ENCODE measurements at regions not wholly inside any gene's neighbourhood (a gene's known extent, or its start where the extent isn't known, plus 50 kb on each side); places are given as distances from the start of the nearest gene placed in this dataset.

DNA sequence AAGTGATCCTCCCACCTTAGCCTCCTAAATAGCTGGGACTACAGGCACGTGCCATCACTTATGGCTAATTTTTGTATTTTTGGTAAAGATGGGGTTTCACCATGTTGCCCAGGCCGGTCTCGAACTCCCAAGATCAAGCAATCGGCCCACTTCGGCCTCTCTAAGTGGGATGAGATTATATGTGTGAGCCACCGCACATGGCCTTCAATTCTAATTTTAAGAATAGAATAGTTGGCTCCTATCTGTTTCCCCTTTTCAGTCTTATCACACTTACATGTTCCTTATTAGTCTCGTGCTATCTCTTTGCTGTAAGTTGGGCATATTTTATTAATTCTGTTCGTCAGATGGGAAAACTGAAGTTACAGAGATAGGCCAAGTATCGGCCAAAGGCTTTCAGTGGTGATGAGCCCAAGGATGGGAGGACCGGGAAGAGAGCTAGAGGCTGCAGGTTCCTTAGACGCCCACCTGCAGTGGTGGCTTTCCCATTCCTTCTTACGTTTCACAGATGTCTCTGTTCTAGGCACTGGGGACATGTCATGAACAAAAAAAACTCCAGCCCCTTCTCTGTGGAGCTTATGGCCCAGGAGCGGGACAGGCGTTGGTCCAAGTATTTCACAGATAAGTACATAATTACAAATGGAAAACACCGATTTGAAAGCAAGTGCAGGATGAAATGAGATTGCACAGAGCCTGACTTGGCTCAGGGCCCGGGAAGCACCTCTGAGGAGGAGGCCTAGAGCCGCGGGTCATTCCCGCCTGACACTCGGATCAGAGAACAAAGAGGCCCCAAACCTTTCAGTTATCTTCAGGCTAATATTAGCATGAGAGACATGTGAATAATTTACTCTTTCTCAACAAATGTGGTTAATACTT, 91.1 kb upstream of the KLF13 start:
- FAIRE-seq: peak; percentile 96
- TF ChIP-seq POLR2A (IDR thresholded peaks at IDR 0.05; ENCODE audit: low read depth, low read length): no peak
- TF ChIP-seq TAF1 (IDR thresholded peaks at IDR 0.05; ENCODE audit: borderline replicate concordance, low read depth, low read length): no peak
- TF ChIP-seq POLR2AphosphoS5 (IDR thresholded peaks at IDR 0.05; ENCODE audit: low read depth, low read length): no peak
- no peak for DNase-seq (ENCODE audit: insufficient read length)

DNA sequence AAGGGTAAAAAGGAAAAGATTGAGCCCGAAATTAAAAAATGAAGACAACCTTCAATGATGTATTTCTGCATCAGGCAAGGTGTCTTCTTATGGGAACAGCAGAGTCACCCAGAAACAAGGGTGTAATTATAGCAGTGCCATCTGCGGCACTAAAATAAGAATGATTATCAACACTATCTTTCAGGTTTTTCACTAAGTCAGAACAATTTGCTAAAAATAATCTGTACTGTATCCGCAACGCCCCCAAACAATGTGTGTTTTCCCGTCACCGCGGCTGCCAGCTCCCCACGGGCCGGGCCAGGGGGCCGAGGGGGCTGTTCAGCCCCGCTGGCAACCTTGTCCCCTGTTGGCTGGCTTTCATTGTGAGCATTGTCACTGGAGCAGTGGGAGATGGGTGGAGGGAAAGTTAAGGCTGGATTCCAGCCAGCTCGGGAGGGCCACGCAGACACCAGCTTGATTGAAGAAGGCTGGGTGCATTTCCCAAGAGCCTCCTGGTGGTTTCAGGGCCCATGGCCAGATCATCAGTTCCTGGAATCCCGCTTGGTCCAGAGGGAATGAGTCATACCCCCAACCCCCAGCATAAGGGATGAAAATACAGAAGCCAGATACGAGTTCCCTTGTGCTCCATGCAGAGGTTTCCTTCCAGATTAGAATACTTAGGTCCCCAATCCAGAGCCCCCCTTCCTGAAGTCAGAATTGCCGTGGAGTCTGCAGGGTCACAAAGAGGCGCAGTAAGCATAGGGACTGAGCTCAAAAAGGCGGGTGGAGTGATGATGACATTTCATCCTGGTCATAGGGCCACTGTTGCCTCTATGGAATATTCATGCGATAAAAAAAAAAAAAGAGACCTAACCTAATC, 90.2 kb upstream of the KLF13 start:
- no peak for TF ChIP-seq TAF1 (IDR thresholded peaks at IDR 0.05; ENCODE audit: borderline replicate concordance, low read depth, low read length)
- TF ChIP-seq POLR2AphosphoS5 (IDR thresholded peaks at IDR 0.05; ENCODE audit: low read depth, low read length): no peak
- no peak for TF ChIP-seq POLR2A (IDR thresholded peaks at IDR 0.05; ENCODE audit: low read depth, low read length)
- no peak for DNase-seq (ENCODE audit: insufficient read length)
- FAIRE-seq: no peak

DNA sequence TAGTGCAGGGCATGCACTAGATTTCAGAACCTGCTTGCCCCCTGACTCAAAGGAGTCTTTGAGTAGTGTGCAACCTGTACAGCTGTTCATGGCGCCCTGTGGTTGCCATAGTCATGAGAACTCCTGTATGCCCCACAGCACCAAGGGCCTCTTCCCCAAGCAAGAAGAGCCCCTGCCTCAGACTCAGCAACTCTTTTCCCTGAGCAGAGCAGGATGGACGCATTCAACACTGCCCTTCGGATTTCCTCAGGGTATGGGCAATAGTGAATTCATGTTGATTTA, 89.7 kb upstream of the KLF13 start:
- DNase-seq (ENCODE audit: insufficient read length) (no peak), FAIRE-seq (no peak)
- TF ChIP-seq POLR2AphosphoS5 (IDR thresholded peaks at IDR 0.05; ENCODE audit: low read depth, low read length) (no peak), POLR2A (IDR thresholded peaks at IDR 0.05; ENCODE audit: low read depth, low read length) (no peak), TAF1 (IDR thresholded peaks at IDR 0.05; ENCODE audit: borderline replicate concordance, low read depth, low read length) (no peak)

DNA sequence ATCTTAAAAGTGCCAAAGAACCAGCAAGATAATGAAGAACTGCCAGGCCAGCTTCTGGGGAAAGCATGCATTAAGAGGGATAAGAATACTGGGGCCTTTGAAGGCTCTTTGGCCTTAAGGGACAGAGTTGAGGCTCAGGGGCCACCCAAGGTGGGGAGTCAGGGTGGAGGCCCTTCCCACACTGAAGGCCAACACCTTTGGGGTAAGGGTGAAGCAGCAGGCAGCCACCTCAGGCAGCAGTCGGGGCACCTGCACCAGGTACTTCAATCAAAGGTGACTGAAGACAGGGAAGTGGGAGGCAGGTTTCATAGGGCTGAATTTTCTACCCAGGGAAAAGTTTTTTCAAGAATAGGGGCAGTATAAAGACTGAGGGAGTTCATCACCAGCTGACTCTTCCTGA, 87.7 kb upstream of the KLF13 start:
- DNase-seq (ENCODE audit: insufficient read length) (no peak), FAIRE-seq (no peak)
- TF ChIP-seq POLR2A (IDR thresholded peaks at IDR 0.05; ENCODE audit: low read depth, low read length) (no peak), TAF1 (IDR thresholded peaks at IDR 0.05; ENCODE audit: borderline replicate concordance, low read depth, low read length) (no peak), POLR2AphosphoS5 (IDR thresholded peaks at IDR 0.05; ENCODE audit: low read depth, low read length) (no peak)

DNA sequence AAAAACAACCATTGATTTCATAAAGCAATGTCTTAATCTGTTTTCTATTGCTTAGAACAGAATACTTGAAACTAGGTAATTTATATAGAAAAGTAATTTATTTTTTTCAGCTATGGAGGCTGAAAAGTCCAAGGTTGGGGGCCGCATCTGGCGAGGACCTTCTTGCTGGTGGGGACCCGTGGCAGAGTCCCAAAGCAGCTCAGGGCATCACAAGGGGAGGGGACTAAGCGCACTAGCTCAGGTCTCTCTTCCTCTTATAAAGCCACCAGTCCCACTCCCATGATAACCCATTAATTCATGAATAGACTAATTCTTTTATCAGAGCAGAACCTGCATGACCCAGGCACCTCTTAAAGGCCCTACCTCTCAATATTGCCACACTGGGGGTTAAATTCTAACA, 87.2 kb upstream of the KLF13 start:
- DNase-seq (ENCODE audit: insufficient read length) (no peak), FAIRE-seq (no peak)
- no peak for TF ChIP-seq TAF1 (IDR thresholded peaks at IDR 0.05; ENCODE audit: borderline replicate concordance, low read depth, low read length)
- no peak for TF ChIP-seq POLR2A (IDR thresholded peaks at IDR 0.05; ENCODE audit: low read depth, low read length)
- TF ChIP-seq POLR2AphosphoS5 (IDR thresholded peaks at IDR 0.05; ENCODE audit: low read depth, low read length): no peak

DNA sequence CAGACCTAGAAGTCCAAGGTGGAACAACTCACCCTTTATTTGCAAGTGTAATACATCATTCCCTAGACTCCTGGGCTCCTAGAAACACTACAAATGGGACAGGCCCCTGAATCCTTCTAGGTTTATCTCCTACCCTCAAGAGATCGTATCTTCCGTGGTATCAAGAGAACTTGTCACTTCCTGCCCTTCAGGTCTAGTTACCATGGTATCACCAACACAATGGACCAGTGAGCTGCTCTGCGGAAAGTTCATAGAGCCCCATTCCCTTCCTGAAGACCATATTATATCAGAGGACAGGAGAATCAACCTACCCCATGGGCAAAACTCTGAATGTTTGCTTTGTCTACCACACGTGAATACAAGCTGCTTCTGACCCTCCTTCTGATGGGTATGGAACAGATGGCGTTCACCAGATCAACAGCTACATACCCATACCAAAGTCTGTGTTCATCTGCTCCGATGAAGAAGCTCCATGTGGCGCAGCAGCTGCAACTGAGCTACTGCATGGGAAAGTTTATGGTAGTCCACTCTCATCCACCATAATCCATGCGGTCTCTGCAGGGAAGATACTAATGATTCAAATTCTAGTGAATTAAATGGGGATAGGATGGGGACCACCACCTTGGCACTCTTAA, 84.6 kb upstream of the KLF13 start:
- DNase-seq (ENCODE audit: insufficient read length) (no peak), FAIRE-seq (no peak)
- TF ChIP-seq POLR2AphosphoS5 (IDR thresholded peaks at IDR 0.05; ENCODE audit: low read depth, low read length): no peak
- TF ChIP-seq TAF1 (IDR thresholded peaks at IDR 0.05; ENCODE audit: borderline replicate concordance, low read depth, low read length): no peak
- TF ChIP-seq POLR2A (IDR thresholded peaks at IDR 0.05; ENCODE audit: low read depth, low read length): no peak

GRCh38 chr15:31243895-31244294, 82.7 kb upstream of the KLF13 start:
- TF ChIP-seq POLR2AphosphoS5 (IDR thresholded peaks at IDR 0.05; ENCODE audit: low read depth, low read length): no peak
- no peak for TF ChIP-seq POLR2A (IDR thresholded peaks at IDR 0.05; ENCODE audit: low read depth, low read length)
- no peak for TF ChIP-seq TAF1 (IDR thresholded peaks at IDR 0.05; ENCODE audit: borderline replicate concordance, low read depth, low read length)
- peak; percentile 42 for FAIRE-seq

DNA sequence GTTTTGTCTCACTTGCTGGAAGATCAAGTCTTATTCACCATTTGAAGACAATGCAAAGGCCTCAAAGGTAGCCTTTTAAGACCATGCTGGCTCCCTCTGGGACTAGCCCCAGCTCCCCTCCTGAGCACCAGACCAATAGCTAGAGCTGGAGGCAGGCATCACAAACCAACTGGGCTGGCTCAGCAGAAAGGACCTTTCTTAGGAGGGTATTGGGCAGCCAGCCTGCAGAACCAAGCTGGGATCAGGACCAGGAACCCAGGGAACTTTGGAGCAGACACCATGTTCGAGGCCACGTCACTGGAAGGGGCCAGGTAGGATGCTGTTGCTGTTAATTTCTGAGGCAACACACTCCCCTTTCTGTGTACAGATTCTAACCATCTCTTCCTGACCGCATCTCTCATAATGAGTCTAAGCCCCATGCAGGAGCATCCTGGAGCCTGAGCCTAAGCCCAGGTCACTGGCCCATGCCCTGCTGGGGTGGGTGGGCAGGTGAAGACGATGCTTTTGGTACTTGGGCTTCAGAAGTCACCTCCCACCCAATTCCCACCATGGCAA, 81.4 kb upstream of the KLF13 start:
- DNase-seq (ENCODE audit: insufficient read length) (no peak), FAIRE-seq (peak; percentile 57)
- no peak for TF ChIP-seq POLR2A (IDR thresholded peaks at IDR 0.05; ENCODE audit: low read depth, low read length)
- no peak for TF ChIP-seq POLR2AphosphoS5 (IDR thresholded peaks at IDR 0.05; ENCODE audit: low read depth, low read length)
- TF ChIP-seq TAF1 (IDR thresholded peaks at IDR 0.05; ENCODE audit: borderline replicate concordance, low read depth, low read length): no peak

More at GRCh38 chr15:31243895-31244294, 82.7 kb upstream of the KLF13 start:
- no peak for DNase-seq (ENCODE audit: insufficient read length)

- no peak for TF ChIP-seq POLR2AphosphoS5 (IDR thresholded peaks at IDR 0.05; ENCODE audit: low read depth, low read length)
- no peak for TF ChIP-seq TAF1 (IDR thresholded peaks at IDR 0.05; ENCODE audit: borderline replicate concordance, low read depth, low read length)
- TF ChIP-seq POLR2A (IDR thresholded peaks at IDR 0.05; ENCODE audit: low read depth, low read length): no peak
- DNase-seq (ENCODE audit: insufficient read length): no peak
- no peak for FAIRE-seq
Observed at GRCh38 chr15:31245756-31246155, 80.9 kb upstream of the KLF13 start.

DNA sequence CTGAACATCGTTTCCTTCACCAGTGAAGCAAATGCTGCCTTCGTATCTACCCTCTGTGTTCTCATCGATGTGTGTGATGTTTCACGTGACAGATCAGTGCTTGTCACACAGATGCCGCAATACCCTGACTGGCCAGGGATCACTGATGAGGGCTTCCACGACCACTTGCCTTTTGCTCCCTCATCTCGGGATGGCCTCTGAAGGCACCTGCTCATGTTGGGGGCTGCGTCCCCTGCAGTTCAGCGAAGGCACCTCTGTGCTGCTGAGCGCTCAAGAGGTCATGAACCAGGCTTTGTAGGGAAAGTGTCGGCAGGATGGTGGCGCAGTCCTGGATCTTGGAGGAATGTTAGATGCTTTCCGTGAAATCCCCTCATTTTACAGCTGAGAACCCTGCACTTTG, 79.2 kb upstream of the KLF13 start:
- no peak for DNase-seq (ENCODE audit: insufficient read length)
- no peak for TF ChIP-seq POLR2AphosphoS5 (IDR thresholded peaks at IDR 0.05; ENCODE audit: low read depth, low read length)
- no peak for TF ChIP-seq TAF1 (IDR thresholded peaks at IDR 0.05; ENCODE audit: borderline replicate concordance, low read depth, low read length)
- TF ChIP-seq POLR2A (IDR thresholded peaks at IDR 0.05; ENCODE audit: low read depth, low read length): no peak
- no peak for FAIRE-seq

DNA sequence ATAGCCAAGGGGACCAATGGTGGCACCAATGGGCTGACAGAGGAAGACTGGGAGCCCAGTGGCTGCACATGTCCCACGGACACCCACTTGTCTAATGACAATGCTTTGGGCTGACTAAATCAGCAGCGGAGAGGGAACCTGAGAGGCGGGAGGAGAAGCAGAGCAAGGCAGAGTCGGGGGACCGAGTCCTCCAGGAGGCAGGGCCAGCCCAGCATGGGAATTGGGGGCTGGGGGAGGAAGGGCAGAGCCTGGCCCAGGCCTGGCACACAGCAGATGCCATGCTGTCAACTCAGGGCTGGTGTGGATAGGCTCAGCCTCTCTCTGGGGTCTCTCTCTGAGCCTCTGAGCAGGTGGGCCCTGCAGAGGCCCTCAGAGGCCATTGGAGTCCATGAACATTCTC, 78.4 kb upstream of the KLF13 start:
- no peak for TF ChIP-seq TAF1 (IDR thresholded peaks at IDR 0.05; ENCODE audit: borderline replicate concordance, low read depth, low read length)
- TF ChIP-seq POLR2A (IDR thresholded peaks at IDR 0.05; ENCODE audit: low read depth, low read length): no peak
- TF ChIP-seq POLR2AphosphoS5 (IDR thresholded peaks at IDR 0.05; ENCODE audit: low read depth, low read length): no peak
- DNase-seq (ENCODE audit: insufficient read length) (no peak), FAIRE-seq (no peak)
